ENCODE measurements at regions not wholly inside any gene's neighbourhood (a gene's known extent, or its start where the extent isn't known, plus 50 kb on each side); places are given as distances from the start of the nearest gene placed in this dataset.

DNA sequence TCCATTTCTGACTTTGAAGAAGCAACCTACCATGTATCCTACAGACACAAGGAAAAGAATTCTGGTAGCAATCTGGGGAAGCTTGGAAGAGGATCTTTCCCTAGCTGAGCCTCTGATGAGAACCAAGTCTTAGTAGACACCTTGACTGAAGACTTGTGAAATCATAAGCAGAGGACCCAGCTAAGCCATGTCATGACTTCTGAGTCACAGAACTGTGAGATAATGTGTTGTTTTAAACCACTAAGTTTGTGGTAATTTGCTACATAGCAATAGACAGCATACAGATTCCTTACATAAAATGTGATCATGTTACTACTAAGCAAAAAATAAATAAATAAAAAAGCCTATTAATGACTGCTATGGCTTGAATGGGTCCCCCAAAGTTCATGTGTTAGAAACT lies 71.3 kb upstream of the ANKRD50 start:
- intact Hi-C loops (cut with micrococcal nuclease) = no loop called here
- ChIA-PET POLR2A (interaction anchor here (0.5 kb wide), 1 partner anchor 379 kb away, joined by 3 read pairs; no protein-coding TSS in a partner anchor), CTCF (ENCODE audit: low intra/inter-chr PET ratio) (no interaction called here)

More for the DNA sequence above, 71.3 kb upstream of the ANKRD50 start:
- no peaks in the 10 kb centered on the region for H3K36me3 ChIP-seq (ENCODE audit: control insufficient read depth, insufficient read depth, low read length)
- H3K9me1 ChIP-seq (ENCODE audit: control insufficient read depth, insufficient read depth, low read length) = no peaks in the 10 kb centered on the region
- no peak overlapping the region for H3K27ac ChIP-seq (ENCODE audit: extremely low read depth, low read depth, low read length)
- no peaks in the 10 kb centered on the region for H3K79me2 ChIP-seq (ENCODE audit: control insufficient read depth, insufficient read depth, low read length)
- DNase-seq (ENCODE audit: extremely low read depth in 1 of 4, low spot score in 3 of 4) (no peak), FAIRE-seq (no peak), ATAC-seq (no peak)
- no peaks in the 10 kb centered on the region for H3K27me3 ChIP-seq (ENCODE audit: control insufficient read depth in 2 of 2, insufficient read depth in 2 of 2, low read length in 2 of 2)
- no peak overlapping the region for H2AFZ ChIP-seq (ENCODE audit: low read depth, low read length)
- H3K9ac ChIP-seq (ENCODE audit: insufficient read depth in 1 of 2, low read depth in 2 of 2, low read length in 2 of 2) = no peak overlapping the region
- no peaks in the 10 kb centered on the region for H3K9me3 ChIP-seq (replicated peaks; ENCODE audit: control insufficient read depth, insufficient read depth, low read depth, low read length)
- TF ChIP-seq TRIM24 (IDR thresholded peaks at IDR 0.05) (no peak), TCFL5 (CRISPR knock-in tag; conservative IDR thresholded peaks at IDR 0.05) (no peak), SIN3B (IDR thresholded peaks at IDR 0.05; ENCODE audit: low read depth) (no peak), SETDB1 (IDR thresholded peaks at IDR 0.05; ENCODE audit: low read length) (no peak), MCM2 (IDR thresholded peaks at IDR 0.05; ENCODE audit: low read depth) (no peak), TCF3 (CRISPR knock-in tag; IDR thresholded peaks at IDR 0.05) (no peak), EGR1 (conservative IDR thresholded peaks at IDR 0.05) (no peak), HDAC3 (IDR thresholded peaks at IDR 0.05; ENCODE audit: borderline replicate concordance, partially characterized antibody) (no peak), RBM17 (IDR thresholded peaks at IDR 0.05; ENCODE audit: borderline replicate concordance, low read depth, low read length) (no peak), NFE2L1 (tag; IDR thresholded peaks at IDR 0.05; ENCODE audit: borderline replicate concordance, low read depth) (no peak), HCFC1 (IDR thresholded peaks at IDR 0.05; ENCODE audit: low read depth, low read length) (no peak)
- TF ChIP-seq, protein P1, sequence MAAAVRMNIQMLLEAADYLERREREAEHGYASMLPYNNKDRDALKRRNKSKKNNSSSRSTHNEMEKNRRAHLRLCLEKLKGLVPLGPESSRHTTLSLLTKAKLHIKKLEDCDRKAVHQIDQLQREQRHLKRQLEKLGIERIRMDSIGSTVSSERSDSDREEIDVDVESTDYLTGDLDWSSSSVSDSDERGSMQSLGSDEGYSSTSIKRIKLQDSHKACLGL (CRISPR knock-in tag; IDR thresholded peaks at IDR 0.05; ENCODE audit: borderline replicate concordance, poor library complexity, severe bottlenecking) = no peak
- TF ChIP-seq, protein P2, sequence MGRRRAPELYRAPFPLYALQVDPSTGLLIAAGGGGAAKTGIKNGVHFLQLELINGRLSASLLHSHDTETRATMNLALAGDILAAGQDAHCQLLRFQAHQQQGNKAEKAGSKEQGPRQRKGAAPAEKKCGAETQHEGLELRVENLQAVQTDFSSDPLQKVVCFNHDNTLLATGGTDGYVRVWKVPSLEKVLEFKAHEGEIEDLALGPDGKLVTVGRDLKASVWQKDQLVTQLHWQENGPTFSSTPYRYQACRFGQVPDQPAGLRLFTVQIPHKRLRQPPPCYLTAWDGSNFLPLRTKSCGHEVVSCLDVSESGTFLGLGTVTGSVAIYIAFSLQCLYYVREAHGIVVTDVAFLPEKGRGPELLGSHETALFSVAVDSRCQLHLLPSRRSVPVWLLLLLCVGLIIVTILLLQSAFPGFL (CRISPR knock-in tag; IDR thresholded peaks at IDR 0.05) = no peak
- no peak overlapping the region for H3K4me3 ChIP-seq
- H3K4me2 ChIP-seq (ENCODE audit: insufficient read depth, low read length) = no peak overlapping the region
- BruUV-seq (replicated peaks) = no TSS peak
- in situ Hi-C loops (cut with MboI) = no loop called here
- no peaks in the 10 kb centered on the region for H4K20me1 ChIP-seq (replicated peaks; ENCODE audit: control insufficient read depth, insufficient read depth, low read length)
- H3K4me1 ChIP-seq (replicated peaks in 1 of 2; ENCODE audit: control insufficient read depth in 2 of 2, insufficient read depth in 2 of 2, low read length in 2 of 2) = no peaks in the 10 kb centered on the region
